Stomach (tissue), 8 donors: ENCODE measurements at regions not wholly inside any gene's neighbourhood (a gene's known extent, or its start where the extent isn't known, plus 50 kb on each side); places are given as distances from the start of the nearest gene placed in this dataset.

Experiments
- DNase-seq, 2 donors: peaks; one replicate each; pipeline versions ENCODE4 v3.0.0 to v3.0.0-alpha.2; 2013 to 2019
- H3K27ac ChIP-seq, 5 donors: fragments of 200-600 bp in 4 of 5; sonication (generic) in 4 of 5; one replicate each; pipeline ENCODE4 v1.5.1; 2013 to 2019; ENCODE audit warnings: mild to moderate bottlenecking in 1 of 5, moderate library complexity in 1 of 5
- H3K27me3 ChIP-seq, 3 donors: fragments of 200-600 bp; sonication (generic); one replicate each; pipeline ENCODE4 v1.5.1; 2017 to 2019; ENCODE audit warnings: mixed run types in 1 of 3
- H3K36me3 ChIP-seq, 4 donors: fragments of 200-600 bp; sonication (generic); 1 replicate in 3 of 4; 2 replicates in 1 of 4; pipeline ENCODE4 v1.5.1; 2016 to 2019
- H3K4me1 ChIP-seq, 4 donors: fragments of 200-600 bp; sonication (generic); one replicate each; pipeline ENCODE4 v1.5.1; 2016 to 2019
- H3K4me3 ChIP-seq, 4 donors: fragments of 200-600 bp; sonication (generic) in 3 of 4; one replicate each; pipeline ENCODE4 v1.5.1; 2016 to 2019; ENCODE audit warnings: mild to moderate bottlenecking in 1 of 4
- H3K9me3 ChIP-seq, 4 donors: fragments of 200-600 bp; sonication (generic); one replicate each; pipeline ENCODE4 v1.5.1; 2016 to 2019
- EP300 ChIP-seq: sonication (generic); formaldehyde crosslinking; IDR thresholded peaks from one replicate; pipeline ENCODE4 v1.6.1; 2017; ENCODE audit warnings: antibody characterized with exemption
- POLR2A ChIP-seq, 4 donors: fragments of 450-650 bp; IDR thresholded peaks; one replicate each; pipeline ENCODE4 v1.6.1; 2016; ENCODE audit warnings: antibody characterized with exemption in 4 of 4, control low read depth in 2 of 4, mild to moderate bottlenecking in 1 of 4, moderate library complexity in 1 of 4
- POLR2AphosphoS5 ChIP-seq, 3 donors: sonication (generic); formaldehyde crosslinking; IDR thresholded peaks; one replicate each; pipeline ENCODE4 v1.6.1; 2016; ENCODE audit warnings: antibody characterized with exemption in 3 of 3
- WGBS, 5 donors: extraction: QIAGEN DNeasy Blood & Tissue Kit in 3 of 5; methylation state at CpG; one replicate each; pipeline versions ENCODE4 v1.1.5 to v1.1.7; 2013 to 2018; 5-methylcytosine and 5-hydroxymethylcytosine counted together
- intact Hi-C: fragments of 100-400 bp; cut with DNase I; formaldehyde crosslinking; loops from one replicate; pipeline ENCODE4 v1.15.1; 2023; ENCODE audit warnings: low total_unique reads
- TF ChIP-seq, protein P1 (sequence below), 7 experiments: fragments of 450-650 bp in 4 of 7; fragments of 200-600 bp in 3 of 7; sonication (generic) in 3 of 7; IDR thresholded peaks; one replicate each; pipeline ENCODE4 v1.5.1; 2016 to 2019; ENCODE audit warnings: antibody characterized with exemption in 7 of 7, control low read depth in 2 of 7, mild to moderate bottlenecking in 1 of 7
- donor health status: healthy with polysubstance abuse.
- donor health status: Bipolar disorder and iron deficiency.
- donor health status: healthy.

- DNase-seq = no peak
- no peak for TF ChIP-seq POLR2A (IDR thresholded peaks at IDR 0.05)
- TF ChIP-seq POLR2AphosphoS5 (IDR thresholded peaks at IDR 0.05) = no peak
- TF ChIP-seq, protein P1, sequence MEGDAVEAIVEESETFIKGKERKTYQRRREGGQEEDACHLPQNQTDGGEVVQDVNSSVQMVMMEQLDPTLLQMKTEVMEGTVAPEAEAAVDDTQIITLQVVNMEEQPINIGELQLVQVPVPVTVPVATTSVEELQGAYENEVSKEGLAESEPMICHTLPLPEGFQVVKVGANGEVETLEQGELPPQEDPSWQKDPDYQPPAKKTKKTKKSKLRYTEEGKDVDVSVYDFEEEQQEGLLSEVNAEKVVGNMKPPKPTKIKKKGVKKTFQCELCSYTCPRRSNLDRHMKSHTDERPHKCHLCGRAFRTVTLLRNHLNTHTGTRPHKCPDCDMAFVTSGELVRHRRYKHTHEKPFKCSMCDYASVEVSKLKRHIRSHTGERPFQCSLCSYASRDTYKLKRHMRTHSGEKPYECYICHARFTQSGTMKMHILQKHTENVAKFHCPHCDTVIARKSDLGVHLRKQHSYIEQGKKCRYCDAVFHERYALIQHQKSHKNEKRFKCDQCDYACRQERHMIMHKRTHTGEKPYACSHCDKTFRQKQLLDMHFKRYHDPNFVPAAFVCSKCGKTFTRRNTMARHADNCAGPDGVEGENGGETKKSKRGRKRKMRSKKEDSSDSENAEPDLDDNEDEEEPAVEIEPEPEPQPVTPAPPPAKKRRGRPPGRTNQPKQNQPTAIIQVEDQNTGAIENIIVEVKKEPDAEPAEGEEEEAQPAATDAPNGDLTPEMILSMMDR (IDR thresholded peaks at IDR 0.05) = no peak
- TF ChIP-seq EP300 = no peak
- WGBS, 5 donors = 62 to 81% (median 73%) methylated on average over 2 of the region's 2 CpGs
- Histone ChIP-seq H3K9me3 (no peaks in the 10 kb centered on the region), H3K27ac (no peak overlapping the region), H3K4me1 (no peaks in the 10 kb centered on the region), H3K4me3 (no peak overlapping the region), H3K27me3 (peaks cover 0 to 4% (median 0%) of the 10 kb centered on the region in 3 donors), H3K36me3 (no peaks in the 10 kb centered on the region)
- intact Hi-C loops = no loop called here
Measured at GRCh38 chr2:224223851-224224555, 177.9 kb downstream of the FAM124B start.

GRCh38 chr2:224222974-224223373 lies 178.9 kb downstream of the FAM124B start:
- H3K27ac ChIP-seq = no peak overlapping the region
- TF ChIP-seq POLR2A (IDR thresholded peaks at IDR 0.05) (no peak), POLR2AphosphoS5 (IDR thresholded peaks at IDR 0.05) (no peak), EP300 (no peak)
- TF ChIP-seq, protein P1 (IDR thresholded peaks at IDR 0.05) = no peak
- H3K27me3 ChIP-seq = peaks cover 0 to 4% (median 0%) of the 10 kb centered on the region in 3 donors
- H3K36me3 ChIP-seq = no peaks in the 10 kb centered on the region
- no peak for DNase-seq
- intact Hi-C loops = no loop called here
- H3K4me1 ChIP-seq = no peaks in the 10 kb centered on the region
- no peaks in the 10 kb centered on the region for H3K9me3 ChIP-seq
- 2 to 39% (median 32%) methylated on average over 1 of the region's 1 CpG for WGBS, 5 donors
- H3K4me3 ChIP-seq = no peak overlapping the region

GRCh38 chr2:224222291-224222690 lies 179.6 kb downstream of the FAM124B start:
- H3K27me3 ChIP-seq = peaks cover 0 to 4% (median 0%) of the 10 kb centered on the region in 3 donors
- no peaks in the 10 kb centered on the region for H3K4me1 ChIP-seq
- H3K9me3 ChIP-seq = no peaks in the 10 kb centered on the region
- H3K36me3 ChIP-seq = no peaks in the 10 kb centered on the region
- no peak for DNase-seq
- H3K27ac ChIP-seq = no peak overlapping the region
- 41 to 61% (median 52%) methylated on average over 4 of the region's 4 CpGs for WGBS, 5 donors
- H3K4me3 ChIP-seq = no peak overlapping the region
- intact Hi-C loops = no loop called here
- TF ChIP-seq, protein P1 (IDR thresholded peaks at IDR 0.05) = no peak
- TF ChIP-seq POLR2AphosphoS5 (IDR thresholded peaks at IDR 0.05) = no peak
- TF ChIP-seq EP300 = no peak
- no peak for TF ChIP-seq POLR2A (IDR thresholded peaks at IDR 0.05)

GRCh38 chr2:224221455-224221913 lies 180.4 kb downstream of the FAM124B start:
- TF ChIP-seq POLR2AphosphoS5 (IDR thresholded peaks at IDR 0.05) = no peak
- TF ChIP-seq, protein P1 (IDR thresholded peaks at IDR 0.05) = no peak
- TF ChIP-seq POLR2A (IDR thresholded peaks at IDR 0.05) = no peak
- no peak for TF ChIP-seq EP300
- 51 to 79% (median 66%) methylated on average over 5 of the region's 5 CpGs for WGBS, 5 donors
- no peak overlapping the region for H3K27ac ChIP-seq
- H3K27me3 ChIP-seq = peaks cover 0 to 4% (median 0%) of the 10 kb centered on the region in 3 donors
- H3K9me3 ChIP-seq = no peaks in the 10 kb centered on the region
- H3K4me1 ChIP-seq = no peaks in the 10 kb centered on the region
- H3K36me3 ChIP-seq = no peaks in the 10 kb centered on the region
- intact Hi-C loops = no loop called here
- no peak overlapping the region for H3K4me3 ChIP-seq
- no peak for DNase-seq
